ENCODE measurements at regions not wholly inside any gene's neighbourhood (a gene's known extent, or its start where the extent isn't known, plus 50 kb on each side); places are given as distances from the start of the nearest gene placed in this dataset.

GRCh38 chr3:150357140-150357539, 51.0 kb upstream of the TSC22D2 start:
- TF ChIP-seq CTCF (IDR thresholded peaks at IDR 0.05) = no peak
- no peak for TF ChIP-seq EZH2 (IDR thresholded peaks at IDR 0.05; ENCODE audit: borderline replicate concordance, insufficient read depth, low read depth, low read length, poor library complexity, severe bottlenecking)
